ENCODE measurements at regions not wholly inside any gene's neighbourhood (a gene's known extent, or its start where the extent isn't known, plus 50 kb on each side); places are given as distances from the start of the nearest gene placed in this dataset.
A peak's percentile ranks its signal among the peaks of the same experiment; 100 is the strongest.

DNA sequence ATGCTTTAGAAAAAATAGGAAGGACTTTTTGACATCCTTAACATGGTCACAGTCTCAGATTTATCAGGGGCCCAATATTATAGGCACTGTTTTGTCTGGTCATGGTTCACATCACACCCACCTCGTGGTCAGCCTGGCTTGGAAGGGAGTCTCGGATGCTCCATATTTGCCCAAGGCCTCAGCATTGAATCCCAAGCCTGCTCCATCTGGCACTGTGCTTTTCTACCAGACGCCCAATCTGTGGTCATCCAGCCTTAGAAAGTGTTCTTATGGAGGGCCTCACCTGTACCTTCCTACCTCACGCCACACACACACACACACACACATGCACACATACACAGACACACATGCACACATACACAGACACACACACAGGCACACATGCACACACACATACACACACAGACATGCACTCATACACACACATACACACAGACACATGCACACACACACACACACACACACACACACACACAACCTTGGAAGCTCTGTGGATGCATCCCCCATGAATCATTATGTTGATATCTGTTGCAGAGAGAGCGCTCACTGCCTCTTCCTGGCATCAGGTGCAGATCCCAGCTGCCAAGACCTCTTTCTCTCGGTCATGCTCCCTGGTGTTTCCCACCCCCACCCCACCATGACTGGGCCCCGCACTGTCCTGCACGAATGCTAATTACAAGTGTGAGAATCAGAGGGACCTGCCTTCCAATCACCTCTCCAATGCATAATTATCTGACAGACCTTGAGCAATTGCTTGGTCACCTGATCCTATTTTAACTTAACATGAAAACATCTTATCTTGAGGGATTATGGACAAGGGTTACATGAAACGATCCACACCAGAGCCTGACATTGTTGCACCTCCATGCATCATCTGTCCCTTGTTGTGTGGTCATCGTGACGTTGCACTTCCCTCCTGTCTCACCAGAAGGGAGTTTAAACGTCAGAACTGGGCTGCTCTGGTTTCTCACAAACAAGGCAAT, 122.7 kb upstream of the TMEM72 start:
- FAIRE-seq: no peak

DNA sequence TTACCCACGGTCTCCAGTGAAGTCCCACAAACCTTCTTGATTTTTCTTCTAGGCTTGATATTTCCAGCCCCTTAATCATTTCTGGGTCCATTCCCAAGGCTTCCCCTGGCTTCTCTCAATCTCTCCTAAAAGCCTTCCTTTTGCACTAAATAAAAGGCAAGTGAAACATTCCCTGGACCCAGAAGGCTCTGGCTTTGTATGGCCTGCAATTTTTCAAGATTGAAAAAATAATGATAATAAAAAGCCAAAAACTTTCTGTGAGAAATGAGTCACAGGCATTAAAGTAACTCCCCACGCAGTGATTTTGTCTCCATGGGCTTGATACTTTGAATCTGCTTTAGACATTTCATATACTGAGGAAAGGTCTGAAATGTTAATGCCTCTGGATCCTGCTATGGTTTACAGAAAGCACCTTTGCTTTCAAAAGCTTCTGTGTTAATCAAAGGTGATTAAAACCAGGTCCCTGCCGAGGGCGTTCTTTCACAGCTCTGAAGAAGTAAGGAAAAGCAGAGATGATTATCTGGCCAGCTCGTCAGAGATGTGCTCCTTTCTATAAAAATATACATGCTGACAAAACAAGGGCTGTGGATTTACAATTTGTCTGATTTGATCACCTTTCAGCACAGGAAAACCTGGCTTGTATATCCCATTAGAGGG, 118.9 kb upstream of the TMEM72 start:
- no peak for FAIRE-seq

DNA sequence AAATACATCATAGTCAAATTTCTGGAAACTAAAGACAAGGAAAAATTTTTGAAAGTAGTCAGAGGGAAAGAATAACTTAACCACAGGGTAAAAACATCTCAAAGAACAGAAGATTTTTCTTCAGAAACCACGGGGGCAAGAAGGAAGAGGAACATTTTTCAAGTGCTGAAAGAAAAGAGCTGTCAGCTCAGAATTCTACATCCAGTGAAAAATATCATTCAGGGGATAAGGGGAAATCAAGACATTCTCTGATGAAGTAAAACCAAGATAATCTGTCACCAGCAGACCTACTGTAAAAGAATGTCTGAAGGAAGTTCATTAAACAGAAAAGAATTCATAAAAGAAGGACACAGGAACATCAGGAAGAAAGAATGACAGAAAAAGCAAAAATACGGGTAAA, 111.2 kb upstream of the TMEM72 start:
- no peak for FAIRE-seq

DNA sequence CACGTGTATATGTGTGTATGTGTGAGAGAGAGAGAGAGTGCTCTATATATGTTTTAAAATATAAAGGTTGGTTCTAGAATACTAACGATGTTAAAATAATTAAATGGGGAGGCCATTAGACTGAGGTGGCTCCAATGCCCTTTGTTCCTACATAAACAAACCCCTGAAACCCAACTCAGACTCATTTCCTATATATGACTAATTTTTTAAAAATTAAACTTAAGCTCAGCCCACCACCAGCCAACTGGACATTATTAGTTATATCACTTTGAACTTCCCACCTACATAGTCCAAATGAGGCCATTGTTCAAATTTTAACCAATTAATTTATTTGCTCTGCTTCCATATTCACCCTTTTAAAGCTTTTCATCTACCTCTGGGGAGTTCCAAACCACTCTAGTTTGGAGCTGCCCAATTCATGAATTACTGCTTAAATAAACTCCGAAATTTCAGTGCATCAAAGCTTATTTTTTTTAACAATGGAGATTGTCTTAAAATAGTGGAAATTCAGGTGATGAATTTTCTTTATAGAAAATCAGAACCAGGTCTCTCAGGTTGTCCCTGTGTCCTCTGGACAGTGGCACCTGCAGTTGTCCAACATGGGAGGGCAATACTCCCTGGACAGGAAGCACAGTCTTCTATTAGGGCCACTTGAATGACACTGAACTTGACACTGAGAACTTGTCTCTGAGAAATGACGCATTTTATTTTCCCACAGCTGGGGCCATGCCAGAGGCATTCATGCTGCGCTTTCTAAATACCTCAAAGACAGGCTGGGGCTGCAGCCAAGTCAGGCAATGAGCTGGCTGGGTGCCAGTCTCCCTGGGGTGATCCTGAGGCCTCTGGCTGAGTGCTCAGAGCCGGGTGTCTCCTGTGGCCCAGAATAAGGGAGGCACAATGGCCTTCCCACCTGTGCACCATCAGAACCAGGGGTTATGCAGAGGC, 109.5 kb upstream of the TMEM72 start:
- FAIRE-seq: peak; percentile 79

DNA sequence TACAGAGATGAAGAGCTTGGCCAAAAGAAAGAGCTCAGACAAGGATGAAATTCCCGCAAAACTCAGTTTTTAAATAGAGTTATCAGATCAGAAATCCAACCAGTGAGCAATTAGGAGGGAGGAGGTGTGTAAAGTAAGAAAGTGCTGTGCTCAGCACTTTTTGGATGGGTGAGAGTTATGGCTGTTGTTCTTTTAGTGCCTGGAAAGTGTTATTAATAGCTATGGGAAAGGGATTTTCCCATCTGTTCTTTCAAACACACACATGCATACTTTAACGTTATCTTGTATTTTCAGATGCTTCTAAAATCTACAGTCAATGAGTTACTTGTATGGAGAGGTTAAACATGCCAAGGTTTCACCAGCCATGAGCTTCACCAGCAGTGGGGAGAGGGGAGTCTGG, 107.3 kb upstream of the TMEM72 start:
- no peak for FAIRE-seq

DNA sequence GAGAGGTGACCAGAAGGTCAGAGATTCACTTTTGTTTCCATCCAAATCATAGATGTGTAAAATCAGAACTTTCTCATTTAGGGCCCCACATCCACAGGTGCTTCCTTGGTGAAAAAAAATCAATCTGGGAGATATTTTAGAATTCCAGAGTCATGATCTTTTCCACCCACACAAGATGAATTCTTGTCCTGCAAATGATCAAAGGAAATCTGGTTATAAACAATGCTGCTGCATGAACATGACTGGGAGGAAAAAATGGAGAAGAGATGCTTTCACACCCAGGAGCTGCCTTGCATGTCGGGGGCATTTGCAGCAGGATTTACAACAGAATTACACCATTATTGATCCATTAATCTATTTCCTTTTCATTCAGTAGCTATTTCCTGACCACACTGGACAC, 106.5 kb upstream of the TMEM72 start:
- no peak for FAIRE-seq

DNA sequence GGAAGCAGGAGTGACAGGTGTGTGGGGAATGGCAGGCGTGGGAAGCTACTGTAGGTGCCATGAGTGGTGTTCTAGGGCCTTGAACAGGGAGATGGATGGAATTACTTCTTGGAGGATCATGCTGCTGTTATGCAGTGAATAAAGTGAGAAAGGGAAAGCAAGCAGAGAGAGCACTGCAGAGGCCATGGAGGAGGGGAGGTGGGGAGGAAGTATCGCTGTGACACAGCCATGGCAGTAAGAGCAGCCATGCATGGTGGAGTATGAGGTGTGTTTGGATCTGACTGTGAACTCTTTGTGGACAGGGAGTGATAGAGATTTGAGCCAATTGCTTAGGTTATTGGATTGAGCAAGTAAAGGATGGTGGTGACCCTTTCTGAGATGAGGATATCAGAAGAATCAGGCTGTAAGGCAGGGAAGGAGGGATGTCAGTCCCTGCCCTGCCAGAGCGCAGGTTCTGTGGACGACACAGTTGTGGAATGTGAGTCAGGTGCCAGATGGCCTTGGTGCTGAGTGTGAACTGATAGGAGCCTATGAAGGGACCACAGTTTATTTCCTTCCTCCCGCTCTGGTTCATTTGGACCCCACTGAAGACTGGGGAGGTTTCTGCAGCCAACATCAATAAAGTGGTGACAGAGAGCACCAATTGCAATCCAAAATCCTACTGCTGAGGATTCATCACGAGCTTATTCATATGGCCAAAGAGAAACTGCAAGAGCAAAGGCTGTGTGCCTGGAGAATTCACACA, 105.5 kb upstream of the TMEM72 start:
- FAIRE-seq: no peak

DNA sequence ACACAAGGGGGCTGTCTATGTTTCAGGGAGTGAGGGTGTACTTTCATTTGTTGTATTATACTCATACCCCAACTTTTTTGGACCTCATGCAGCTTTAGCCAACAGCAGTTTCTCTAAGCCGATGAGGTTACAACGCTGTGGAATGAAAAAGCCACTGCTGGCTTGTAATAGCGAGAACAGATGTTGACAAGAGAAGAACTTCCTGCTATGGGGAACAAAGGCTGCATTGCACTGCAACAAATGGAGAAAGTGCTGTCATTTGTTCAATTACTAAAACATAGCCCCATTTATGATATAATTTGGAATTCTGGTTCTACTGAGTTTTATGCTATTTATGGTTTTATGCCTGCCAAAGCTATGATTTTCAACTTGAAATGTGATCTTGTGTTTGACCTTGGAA, 104.2 kb upstream of the TMEM72 start:
- FAIRE-seq: no peak

DNA sequence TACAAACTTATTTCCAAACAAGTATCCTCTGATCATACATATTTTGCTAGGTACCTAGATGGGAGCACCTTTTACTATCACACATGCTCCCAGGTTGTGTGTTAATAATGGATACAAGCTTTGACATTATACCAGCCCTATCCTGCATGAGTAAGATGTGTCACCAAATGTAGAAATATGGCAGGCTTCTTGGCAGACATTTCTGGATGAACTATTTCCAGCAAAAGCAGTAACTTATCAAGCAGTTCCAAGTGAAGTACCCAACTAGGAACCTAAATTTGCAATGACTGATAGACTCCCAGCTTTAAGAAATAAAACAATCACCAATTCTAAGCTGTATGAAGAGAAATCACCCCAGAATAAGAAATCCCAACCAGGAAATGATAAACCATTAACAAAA, 103.7 kb upstream of the TMEM72 start:
- no peak for FAIRE-seq

DNA sequence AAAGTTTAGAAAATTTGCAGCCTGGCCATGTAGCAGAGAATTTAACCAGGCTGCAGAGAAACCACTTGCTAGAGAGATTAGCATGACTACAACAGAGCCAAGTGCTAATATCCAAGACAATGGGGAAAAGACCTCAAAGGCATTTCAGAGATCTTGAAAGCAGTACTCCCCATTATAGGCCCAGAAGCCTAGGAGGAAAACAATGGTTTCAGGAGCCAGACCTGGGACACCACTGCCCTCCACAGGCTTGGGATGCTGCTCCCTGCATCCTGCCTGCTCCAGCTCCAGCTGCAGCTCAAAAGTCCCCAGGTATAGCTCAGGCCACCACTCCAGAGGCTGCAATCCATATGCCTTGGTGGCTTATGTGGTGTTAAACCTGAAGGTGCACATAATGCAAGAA, 101.5 kb upstream of the TMEM72 start:
- FAIRE-seq: no peak

DNA sequence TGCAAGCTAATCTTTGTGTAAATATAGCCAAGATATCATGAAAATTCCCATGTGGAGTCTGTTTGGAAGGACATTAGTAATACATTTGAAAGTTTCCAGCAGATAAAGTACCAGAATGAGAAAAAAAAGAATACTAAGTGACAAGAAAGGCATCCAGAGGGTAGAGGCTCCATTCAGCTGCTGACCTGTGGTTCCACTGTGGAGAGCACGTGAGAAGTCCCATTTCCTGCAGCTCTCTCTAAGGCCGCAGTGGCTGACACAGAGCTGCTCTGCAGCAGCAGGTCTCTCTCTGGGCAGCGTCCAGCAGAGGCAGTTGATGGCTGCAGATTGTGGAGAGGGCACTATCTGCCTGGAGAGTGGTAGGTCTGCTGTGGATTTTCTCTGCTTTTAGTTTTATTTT, 100.1 kb upstream of the TMEM72 start:
- no peak for FAIRE-seq

DNA sequence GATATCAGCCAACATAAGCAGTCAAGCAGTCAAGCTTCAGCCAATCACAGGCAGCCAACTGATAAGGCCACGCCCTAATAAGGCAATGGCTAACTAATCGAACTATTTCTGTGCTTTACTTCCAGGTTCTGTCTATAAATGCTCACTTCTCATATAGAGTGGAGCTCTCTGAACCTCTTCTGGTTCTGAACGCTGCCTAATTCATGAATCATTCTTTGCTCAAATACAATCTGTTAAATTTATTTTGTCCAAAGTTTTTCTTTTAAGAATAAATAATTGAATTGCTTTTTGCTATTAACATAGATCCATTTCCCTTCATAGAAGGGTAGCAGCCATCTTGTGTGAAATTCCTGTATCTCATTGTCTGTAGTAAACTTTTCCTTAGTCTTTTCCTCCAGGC, 97.9 kb upstream of the TMEM72 start:
- no peak for FAIRE-seq

DNA sequence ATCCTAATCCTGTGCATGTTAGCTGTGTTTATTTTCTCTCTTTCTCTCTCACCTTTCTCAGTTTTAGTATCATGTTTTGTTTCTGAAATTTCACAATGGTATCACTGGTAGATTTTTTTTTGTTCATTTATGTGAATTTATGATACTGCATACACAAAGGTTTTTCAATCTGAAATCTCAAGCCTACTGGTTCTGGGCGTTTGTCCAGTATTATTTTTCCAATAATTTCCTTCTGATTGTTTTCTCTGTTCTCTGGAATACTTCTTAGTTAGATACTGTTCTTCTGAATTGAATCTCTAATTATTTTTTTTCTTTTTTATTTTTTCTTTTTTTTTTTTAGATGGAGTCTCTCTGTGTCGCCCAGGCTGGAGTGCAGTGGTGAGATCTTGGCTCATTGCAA, 96.2 kb upstream of the TMEM72 start:
- FAIRE-seq: no peak

DNA sequence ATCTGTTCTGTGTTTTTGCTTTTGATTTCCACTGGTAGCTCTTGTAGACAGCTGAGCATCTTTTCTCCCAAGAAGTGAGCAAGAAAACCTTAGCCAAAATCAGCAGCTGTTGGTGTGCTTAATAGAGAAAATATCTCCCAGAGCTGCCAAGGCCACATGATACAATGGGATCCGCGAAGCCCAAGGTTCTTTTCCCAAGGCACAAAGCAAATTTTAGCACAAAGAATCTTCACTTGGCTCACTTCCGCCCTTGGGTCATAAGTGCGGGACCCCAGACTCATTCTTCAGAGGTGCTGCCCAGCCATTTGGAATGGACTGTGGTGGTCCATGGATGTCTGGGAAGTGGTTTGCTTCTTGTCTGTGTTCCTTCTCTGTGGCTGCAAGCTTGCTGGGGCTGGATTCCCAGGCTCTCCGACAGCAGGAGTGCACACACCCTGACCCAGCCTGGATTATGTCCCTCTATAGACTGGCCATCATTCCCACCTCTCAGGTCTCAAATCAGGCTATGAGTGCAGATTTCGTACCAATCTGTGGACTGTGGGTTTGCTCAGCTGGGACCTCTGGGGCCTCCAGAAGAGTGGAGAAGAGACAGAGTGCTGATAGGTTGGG, 93.0 kb upstream of the TMEM72 start:
- FAIRE-seq: no peak

DNA sequence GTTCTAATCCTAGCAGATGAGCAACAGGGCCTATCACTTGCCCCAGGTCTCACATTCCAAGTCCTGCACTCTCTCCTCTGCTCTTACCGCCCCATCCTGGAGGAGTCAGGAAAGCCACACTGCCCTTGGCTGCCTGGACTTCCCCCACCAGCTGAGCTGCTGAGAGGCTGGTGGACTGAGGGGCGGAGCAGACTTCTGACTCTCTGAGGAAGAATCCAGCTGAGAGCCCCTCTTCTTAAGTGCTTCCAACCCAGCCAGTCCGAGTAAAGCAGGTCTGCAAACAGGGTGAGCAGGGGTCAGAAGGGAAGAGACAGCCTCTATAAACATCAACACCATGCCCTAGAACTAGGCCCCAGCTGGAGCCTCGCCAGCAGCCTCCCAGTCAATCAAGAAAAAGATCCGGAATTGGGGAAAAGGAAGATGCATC, 92.4 kb upstream of the TMEM72 start:
- no peak for FAIRE-seq

DNA sequence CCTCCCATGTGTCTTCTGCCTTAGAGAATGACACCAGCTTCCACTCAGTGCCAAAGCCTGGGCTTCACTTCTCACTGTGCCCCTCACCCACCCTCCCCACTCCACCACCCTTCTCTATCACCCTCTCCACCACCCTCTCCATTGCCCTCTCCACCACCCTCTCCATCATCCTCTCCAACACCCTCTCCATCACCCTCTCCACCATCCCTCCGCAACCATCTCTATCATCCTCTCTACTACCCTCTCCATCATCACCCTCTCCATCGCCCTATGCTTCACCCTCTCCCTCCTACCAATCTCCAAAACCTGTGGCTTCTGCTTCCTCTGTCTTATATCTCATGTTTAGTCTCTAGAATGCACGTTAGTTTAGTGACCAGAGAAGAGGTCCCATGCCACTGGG, 91.0 kb upstream of the TMEM72 start:
- no peak for FAIRE-seq

DNA sequence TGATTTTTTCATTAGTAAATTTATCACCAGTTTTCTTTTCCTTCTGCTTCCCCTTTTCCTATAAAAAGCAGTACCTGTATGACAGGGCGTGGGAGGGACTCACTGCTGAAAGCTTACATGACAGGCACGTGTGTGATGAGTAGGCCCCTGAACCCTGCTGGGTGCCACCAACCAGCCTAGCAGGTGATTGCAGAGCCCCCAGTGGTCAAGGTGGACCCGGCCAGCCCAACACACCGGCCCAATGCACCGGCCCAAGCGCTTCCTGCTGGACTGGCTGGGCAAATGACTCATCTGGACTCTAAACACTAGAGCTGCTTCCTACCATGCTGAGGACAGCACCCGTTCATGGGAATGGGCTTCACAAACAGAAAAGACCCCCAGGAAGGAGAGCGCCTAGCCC, 89.8 kb upstream of the TMEM72 start:
- FAIRE-seq: no peak

DNA sequence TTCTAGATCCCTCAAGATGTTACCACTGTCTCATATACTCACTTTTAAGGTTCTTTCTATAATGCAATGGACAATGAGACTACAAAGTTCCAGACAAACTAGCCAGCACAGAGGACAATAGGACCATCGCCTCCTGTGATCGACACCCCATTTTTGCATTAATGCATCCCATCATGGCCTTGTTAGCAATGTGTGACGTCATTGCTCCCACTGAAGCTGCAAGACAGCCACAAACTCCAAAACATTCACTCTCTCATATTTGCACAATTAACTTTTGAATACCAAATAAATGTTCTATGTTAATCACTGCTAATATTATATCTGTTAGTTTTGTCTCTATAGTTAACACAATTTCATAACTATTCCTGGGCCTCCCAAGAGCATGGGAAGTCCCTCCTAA, 88.8 kb upstream of the TMEM72 start:
- FAIRE-seq: no peak

DNA sequence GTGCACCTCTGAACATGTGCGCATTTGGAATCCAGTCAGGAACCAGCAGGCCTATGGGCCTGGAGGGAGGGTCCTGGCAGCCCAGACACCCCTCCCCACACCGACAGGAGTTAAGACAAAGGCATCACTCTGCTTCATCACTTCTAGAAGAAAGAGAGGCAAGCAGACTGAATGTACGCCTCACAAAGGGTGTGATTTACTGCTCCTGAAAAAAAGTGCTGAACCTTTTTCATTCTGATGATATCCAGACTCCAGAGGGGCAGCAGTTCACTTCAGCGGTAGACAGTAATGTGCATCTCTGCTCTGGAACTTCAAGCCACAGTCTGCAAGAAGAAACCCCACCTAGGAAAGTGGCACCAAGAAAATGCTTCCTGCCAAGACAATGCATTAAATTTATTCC, 88.2 kb upstream of the TMEM72 start:
- no peak for FAIRE-seq

DNA sequence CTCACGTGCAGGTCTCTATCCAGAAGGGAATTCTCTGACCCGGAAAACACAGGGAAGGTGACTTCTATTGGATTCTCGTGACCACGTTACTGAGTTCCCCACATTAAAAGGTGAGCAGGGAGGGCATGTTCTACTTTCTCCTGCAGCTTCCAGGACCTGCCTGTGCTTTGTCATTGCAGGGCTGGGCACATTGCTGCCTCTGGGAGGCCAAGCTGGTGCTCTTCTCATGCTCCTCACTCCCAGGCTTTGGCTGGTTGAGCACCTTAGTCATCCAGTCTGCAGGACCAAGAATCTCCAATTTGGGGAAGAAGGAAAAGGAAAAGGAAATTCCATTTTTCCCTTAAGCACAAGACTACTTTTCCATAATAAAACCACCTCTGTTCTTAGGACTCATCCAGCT, 86.5 kb upstream of the TMEM72 start:
- FAIRE-seq: no peak

DNA sequence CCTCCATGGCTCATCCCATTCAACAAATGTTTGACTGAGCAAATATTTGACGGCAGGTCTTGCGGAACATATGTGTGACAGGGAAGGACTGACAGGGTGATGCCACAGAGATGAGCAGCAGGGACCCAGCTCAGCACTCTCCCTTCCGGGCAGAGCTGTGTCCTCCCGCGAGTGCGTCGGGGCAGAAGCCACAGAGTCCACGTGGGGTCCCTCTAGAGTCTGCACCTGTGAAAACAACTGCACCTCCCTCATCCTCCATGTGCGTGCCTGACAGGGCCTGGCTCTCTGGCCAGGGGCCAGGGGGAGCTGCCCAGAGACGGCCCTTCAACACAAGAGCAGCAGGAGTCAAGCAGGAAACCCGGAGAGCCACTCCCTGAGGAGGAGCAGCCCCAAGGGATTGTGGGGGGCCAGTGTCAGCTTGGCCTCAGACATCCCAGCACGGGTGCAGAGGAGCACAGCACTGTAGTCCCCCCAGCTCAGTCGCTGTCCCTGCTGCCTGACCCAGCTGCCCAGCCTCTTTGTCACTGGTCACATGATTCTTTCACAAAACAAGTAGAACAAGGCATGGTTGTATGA, 83.6 kb upstream of the TMEM72 start:
- no peak for FAIRE-seq
